ENCODE measurements at regions not wholly inside any gene's neighbourhood (a gene's known extent, or its start where the extent isn't known, plus 50 kb on each side); places are given as distances from the start of the nearest gene placed in this dataset.
"Not testable (repeated sequence)": the region's sequence is repeated elsewhere in the genome, so short reads cannot be mapped to it uniquely, and the experiment has no call there.

DNA sequence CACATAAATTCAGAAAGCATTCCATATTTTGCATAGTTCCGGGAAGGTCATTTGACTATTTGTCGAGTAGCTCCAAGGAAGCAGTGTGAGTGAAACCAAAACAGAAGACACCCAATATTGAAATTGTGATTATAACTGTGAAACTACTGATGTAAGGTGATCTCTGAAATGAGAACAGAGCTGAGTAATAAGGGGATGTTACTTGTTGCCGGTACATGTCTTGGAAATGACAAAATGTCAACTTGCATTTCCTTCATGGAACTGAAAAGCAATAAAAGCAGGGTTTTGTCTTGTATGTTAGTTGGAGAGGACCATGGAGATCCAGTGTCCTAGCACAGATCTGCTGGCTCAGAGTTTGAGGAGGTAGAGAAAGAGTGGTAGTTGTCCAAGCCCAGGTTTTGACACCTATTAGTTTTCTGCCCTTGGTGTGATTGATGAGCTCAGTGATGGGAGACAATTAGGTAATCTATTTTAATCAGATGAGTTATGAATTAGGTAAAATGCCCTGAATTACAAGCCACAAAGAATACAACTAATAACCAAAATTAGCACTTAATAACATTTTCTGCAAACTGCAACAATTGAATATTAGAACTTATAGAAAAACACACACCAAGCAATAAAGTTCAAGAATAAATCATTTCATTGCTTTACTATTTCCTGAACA, 58.7 kb upstream of the ZNF519 start:
- DNase-seq (ENCODE audit: low spot score): not testable (repeated sequence)

DNA sequence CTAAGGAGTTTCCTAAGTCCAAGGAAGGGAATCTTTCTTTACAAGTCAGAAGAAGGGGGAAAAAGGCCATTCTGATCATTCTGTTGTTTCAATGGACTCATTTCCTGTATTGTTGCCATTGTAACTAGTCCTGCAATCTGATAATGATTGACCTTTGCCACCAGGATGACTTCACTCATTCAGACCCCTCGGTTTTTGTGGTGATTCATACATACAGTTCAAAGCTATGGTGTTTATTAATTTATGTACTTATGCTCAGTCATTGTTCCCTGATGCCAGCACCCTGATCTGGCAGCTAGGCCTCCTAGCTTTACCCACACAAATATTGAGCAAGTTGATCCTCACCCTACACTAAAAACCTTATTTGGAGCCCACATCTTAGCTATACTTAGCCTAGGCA, 57.6 kb upstream of the ZNF519 start:
- DNase-seq (ENCODE audit: low spot score): no peak

DNA sequence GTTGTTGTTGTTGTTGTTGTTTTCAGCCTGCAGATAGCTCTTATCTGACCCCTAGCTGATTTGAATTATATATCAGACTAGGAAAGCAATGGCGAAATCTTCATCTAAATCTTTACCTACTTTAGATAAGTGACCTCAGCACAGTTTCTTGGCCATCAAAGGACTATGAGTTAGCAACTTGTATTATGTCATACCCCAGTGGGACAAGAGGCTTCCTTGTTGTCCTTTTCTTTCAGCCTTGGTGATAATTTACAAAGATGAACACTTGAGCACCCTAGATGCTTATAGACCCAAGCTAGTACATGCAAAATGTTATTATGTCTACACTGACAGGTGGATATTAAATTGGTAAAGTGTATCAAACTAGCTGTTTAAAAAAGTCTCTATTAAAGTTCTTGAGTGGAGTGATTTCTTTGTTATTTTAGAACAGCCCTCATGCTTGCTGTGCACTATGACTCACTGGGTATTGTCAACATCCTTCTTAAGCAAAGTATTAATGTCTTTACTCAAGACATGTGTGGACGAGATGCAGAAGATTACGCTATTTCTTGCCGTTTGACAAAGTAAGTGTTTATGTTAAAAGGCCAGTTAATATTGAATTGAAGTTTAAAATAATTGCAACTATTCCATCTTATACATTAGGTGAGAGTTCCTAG, 56.6 kb upstream of the ZNF519 start:
- DNase-seq (ENCODE audit: low spot score): peak; percentile 15
